MV-4-11 (cell line): ENCODE measurements at regions not wholly inside any gene's neighbourhood (a gene's known extent, or its start where the extent isn't known, plus 50 kb on each side); places are given as distances from the start of the nearest gene placed in this dataset.

Experiments used
- DNase-seq: peaks from one replicate; lab custom pipeline; 2025; lab: John Stamatoyannopoulos, UW

GRCh38 chr3:194928831-194929577 lies 243.3 kb downstream of the FAM43A start:
- DNase-seq = peak; percentile 95

DNA sequence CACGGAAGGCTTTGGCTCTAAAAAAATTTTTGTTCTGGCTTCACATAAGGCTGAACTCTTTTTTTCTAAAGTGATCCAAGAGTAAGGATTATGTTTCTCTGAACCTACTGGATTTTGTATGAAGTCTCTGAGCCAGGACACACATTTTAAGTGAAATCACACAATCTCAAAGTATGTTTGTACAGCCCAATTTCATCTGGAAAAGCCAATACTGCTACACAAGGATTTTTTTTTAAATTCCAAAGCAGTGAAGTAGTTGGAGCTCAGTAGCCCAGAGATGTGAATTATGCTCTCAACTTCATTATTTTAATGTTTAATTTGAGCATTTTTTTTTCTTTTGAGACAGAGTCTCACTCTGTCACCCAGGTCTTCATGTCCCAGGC lies 243.9 kb downstream of the FAM43A start:
- no peak for DNase-seq

- DNase-seq = peak; percentile 93
Observed at GRCh38 chr3:194930377-194931204, 244.9 kb downstream of the FAM43A start.

DNA sequence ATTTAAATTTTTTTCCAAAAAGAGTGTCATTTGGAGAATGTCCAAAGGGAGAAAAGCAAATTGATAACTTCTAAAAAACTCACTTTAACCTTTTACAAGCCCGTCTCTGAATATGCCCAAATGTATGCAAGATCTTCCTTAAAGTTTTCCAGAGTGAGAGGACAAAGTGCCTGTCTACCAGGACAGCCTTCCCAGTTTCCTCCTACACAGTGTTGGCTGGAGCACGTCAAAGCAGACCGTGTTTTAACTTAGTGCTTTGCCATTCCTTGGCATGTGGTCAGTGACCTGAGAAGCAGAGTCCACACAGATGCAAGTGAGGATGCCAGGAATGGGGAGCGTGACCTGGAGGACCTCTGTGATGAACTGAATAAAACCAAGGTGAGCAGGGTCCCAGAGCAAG lies 245.7 kb downstream of the FAM43A start:
- DNase-seq = no peak

- DNase-seq = no peak
Observed at GRCh38 chr3:194931865-194932264, 246.2 kb downstream of the FAM43A start.

DNA sequence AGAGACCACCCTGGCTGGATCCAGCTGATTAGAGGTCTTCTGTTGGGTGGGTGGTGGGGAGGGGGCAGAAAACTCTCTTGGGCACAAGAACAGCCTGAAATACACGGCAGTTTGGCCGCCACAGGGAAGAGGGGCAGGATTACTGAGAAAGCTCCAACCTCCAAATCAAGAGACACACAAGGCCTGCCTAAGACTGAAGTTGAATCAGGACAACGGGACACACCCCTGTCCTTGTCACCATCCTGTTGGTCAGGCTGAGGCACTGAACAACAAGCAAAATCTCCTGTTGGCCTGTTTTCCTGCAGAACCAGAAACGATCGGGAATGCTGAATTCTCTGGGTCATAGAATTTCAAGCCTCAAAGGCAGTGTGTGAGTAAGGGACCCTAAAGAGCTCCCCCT lies 247.8 kb downstream of the FAM43A start:
- DNase-seq = no peak

DNA sequence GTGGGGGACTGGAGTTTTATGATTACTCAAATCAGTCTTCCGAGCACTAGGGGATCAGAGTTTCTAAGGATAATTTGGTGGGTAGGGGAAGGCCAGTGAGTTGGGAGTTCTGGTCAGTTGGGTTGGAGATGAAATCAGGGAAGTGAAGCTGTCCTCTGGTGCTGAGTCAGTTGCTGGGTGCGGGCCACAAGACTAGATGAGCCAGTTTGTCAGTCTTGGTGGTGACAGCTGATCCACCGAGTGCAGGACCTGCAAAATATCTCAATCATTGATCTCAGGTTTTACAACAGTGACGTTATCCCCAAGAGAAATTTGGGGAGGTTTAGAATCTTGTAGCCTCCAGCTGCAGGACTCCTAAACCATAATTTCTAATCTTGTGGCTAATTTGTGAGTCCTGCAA lies 249.4 kb downstream of the FAM43A start:
- DNase-seq = peak; percentile 53

- no peak for DNase-seq
Observed at GRCh38 chr3:194935632-194936470, 250.2 kb downstream of the FAM43A start.

GRCh38 chr3:194936659-194937058 lies 251.0 kb downstream of the FAM43A start:
- DNase-seq = no peak

GRCh38 chr3:194937144-194937543 lies 251.5 kb downstream of the FAM43A start:
- no peak for DNase-seq

GRCh38 chr3:194937882-194938321 lies 252.2 kb downstream of the FAM43A start:
- no peak for DNase-seq

GRCh38 chr3:194938845-194939531 lies 253.3 kb downstream of the FAM43A start:
- no peak for DNase-seq

DNA sequence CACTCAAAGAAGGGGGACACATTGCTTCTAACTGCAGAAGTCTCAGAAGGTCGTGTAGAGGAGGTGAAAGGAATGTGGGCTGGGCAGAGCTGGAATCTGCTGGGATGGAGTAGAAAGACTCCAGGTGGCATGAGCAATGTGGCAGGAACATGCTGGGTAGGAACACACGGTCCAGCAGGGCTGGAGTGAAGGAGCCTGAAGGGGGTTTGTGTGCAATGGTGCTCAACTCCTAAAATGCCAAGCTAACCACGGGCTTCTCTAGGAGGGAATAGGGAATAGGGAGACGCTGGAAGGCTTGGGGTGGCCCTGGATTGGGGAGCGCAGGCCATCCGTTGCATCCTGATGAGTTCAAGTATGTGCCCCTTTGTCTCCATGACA lies 253.8 kb downstream of the FAM43A start:
- DNase-seq = no peak

DNA sequence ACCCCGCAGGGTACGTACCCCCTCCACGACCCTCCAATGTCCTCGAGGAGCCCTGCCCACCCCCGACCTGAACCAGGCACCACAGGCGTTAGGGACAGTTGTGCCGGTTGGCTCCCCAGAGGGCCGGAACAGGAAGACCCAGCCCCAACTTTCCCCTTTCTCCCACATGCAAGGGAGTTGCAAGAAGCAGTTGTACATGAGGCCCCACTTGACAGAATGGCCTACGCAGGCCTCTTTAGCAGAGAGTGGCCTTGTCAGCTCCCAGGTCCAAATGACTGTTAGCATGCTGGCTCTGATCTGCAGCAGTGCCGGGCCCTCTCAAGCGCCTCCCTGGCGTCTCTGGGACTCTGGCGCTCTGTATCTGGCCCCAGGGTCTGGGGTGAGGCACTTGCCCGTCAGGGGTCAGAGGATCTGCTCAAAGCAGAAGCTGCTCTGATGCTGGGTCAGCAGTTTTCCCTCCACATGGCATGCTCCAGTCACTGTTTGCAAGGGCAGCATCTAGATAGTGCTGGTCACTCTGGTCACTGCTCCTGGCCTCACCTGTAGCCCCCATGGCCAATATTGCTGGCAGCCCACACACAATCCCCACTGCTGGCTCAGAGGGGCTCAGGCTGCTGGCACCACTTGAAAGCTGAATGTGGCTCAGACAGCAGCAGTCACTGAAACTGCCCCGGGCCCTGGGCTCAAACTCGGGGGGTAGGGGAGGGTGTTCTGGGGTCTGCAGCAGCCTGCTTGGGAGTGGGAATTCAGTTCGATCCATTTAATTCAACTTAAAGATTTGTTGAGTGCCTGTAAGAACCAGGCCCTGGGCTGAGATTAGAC lies 254.5 kb downstream of the FAM43A start:
- DNase-seq = no peak

DNA sequence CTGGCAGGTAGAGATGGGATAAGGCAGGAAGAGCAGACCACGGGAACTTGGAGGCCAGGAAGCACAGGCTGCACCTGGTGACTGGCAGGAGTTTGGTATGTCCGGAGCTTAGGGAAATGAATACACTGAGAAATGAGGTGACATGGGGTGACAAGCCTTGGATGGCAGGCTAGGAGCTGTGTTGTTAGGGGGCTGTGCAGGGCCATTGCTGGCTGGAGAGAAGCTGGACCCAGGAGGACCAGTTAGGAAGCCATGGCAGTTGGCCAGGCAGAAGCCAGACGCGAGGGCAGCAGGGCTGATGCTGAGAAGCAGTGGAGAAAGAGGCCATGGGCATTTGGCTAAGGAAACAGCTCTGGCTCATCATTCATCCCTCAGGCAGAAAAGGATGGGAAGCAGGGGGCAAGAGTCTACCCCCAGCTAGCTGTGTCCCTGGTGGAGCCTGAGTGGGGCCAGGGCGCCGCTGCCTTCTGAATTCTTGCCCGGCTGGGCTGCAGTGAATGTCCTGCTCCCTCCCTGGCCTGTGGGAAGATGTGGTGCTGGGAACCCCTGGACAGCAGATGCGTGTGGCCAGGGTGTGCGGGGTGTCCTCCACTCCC lies 255.8 kb downstream of the FAM43A start:
- DNase-seq = no peak

DNA sequence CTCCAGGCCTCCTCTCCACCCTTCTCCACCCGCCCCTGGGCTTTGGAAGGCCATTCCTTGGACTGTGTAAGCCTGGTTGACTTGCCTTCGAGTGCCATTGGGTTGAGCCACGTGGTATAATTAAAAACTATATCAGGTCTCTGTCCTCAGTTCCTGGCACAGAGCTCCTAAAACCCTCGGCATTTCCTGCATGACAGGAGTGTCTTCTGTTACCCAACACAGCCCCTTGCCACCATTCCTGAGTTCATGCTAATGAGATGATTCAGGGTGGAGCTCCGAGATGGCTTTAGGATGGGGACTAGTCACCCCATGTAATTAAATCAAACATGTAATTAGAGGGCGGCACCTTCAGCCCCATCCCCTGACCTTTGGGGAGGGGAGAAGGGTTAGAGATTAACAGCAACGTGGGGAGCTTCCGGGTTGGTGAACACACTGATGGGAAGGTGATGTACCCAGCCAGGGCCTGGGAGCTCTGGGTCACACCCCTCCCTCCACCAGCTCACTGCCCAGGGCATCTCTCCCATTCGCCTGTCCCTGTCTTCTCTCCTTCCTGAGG lies 256.4 kb downstream of the FAM43A start:
- no peak for DNase-seq

- DNase-seq = no peak
Observed at GRCh38 chr3:194944526-194944925, 258.8 kb downstream of the FAM43A start.

- DNase-seq = no peak
Observed at GRCh38 chr3:194945508-194945907, 259.8 kb downstream of the FAM43A start.

- no peak for DNase-seq
Observed at GRCh38 chr3:194946091-194946490, 260.4 kb downstream of the FAM43A start.

GRCh38 chr3:194949592-194949991 lies 263.9 kb downstream of the FAM43A start:
- DNase-seq = no peak
